Panc1 (cell line): ENCODE measurements at regions not wholly inside any gene's neighbourhood (a gene's known extent, or its start where the extent isn't known, plus 50 kb on each side); places are given as distances from the start of the nearest gene placed in this dataset.

Source experiments
- CTCF ChIP-seq: fragments of 450-650 bp; IDR thresholded peaks from 2 replicates; pipeline ENCODE4 v1.5.1; 2017; ENCODE audit warnings: mild to moderate bottlenecking
- POLR2AphosphoS5 ChIP-seq: IDR thresholded peaks from 2 replicates; pipeline ENCODE4 v1.6.1; 2012; ENCODE audit warnings: mild to moderate bottlenecking, low read depth, low read length, moderate library complexity
- REST ChIP-seq, 2 experiments: IDR thresholded peaks; 2 replicates each; pipeline ENCODE4 v1.6.1; 2011 to 2012; ENCODE audit warnings: low read depth in 2 of 2, control low read depth in 1 of 2, low read length in 1 of 2, mild to moderate bottlenecking in 1 of 2, moderate library complexity in 1 of 2; ENCODE audit not compliant: insufficient read depth in 1 of 2
- SIN3A ChIP-seq: IDR thresholded peaks from 2 replicates; pipeline ENCODE4 v1.6.1; 2012; ENCODE audit warnings: low read depth, mild to moderate bottlenecking, low read length, moderate library complexity, borderline replicate concordance; ENCODE audit not compliant: insufficient read depth

- TF ChIP-seq CTCF (no peak), SIN3A (no peak), POLR2AphosphoS5 (no peak), REST (IDR thresholded peaks at IDR 0.05; ENCODE audit: insufficient read depth in 1 of 2, low read depth in 2 of 2, low read length in 1 of 2) (no peak)
Measured at GRCh38 chr1:194420706-194421105, 1234.3 kb upstream of the B3GALT2 start.
